ENCODE measurements at regions not wholly inside any gene's neighbourhood (a gene's known extent, or its start where the extent isn't known, plus 50 kb on each side); places are given as distances from the start of the nearest gene placed in this dataset.

GRCh38 chr7:84314263-84314662, 119.7 kb upstream of the SEMA3A start:
- TF ChIP-seq, protein P1, sequence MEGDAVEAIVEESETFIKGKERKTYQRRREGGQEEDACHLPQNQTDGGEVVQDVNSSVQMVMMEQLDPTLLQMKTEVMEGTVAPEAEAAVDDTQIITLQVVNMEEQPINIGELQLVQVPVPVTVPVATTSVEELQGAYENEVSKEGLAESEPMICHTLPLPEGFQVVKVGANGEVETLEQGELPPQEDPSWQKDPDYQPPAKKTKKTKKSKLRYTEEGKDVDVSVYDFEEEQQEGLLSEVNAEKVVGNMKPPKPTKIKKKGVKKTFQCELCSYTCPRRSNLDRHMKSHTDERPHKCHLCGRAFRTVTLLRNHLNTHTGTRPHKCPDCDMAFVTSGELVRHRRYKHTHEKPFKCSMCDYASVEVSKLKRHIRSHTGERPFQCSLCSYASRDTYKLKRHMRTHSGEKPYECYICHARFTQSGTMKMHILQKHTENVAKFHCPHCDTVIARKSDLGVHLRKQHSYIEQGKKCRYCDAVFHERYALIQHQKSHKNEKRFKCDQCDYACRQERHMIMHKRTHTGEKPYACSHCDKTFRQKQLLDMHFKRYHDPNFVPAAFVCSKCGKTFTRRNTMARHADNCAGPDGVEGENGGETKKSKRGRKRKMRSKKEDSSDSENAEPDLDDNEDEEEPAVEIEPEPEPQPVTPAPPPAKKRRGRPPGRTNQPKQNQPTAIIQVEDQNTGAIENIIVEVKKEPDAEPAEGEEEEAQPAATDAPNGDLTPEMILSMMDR (conservative IDR thresholded peaks at IDR 0.05; ENCODE audit: low read length) = no peak
- TF ChIP-seq EZH2phosphoT487 (IDR thresholded peaks at IDR 0.05; ENCODE audit: borderline replicate concordance) = no peak

Measured in Loucy (cell line).